GM12878 (cell line): ENCODE measurements at regions not wholly inside any gene's neighbourhood (a gene's known extent, or its start where the extent isn't known, plus 50 kb on each side); places are given as distances from the start of the nearest gene placed in this dataset.

Experiments used
- ATAC-seq: fragments of 200-7000 bp; cut with Tn5 transposase; 3 replicates; pipeline ENCODE4 v1.9.1; 2020; ENCODE audit warnings: mild to moderate bottlenecking, moderate library complexity
- BruUV-seq: library from RNA; stranded (reverse); fragments of 400-500 nt; replicated peaks from 2 replicates; lab custom pipeline; 2021; lab: Mats Ljungman, UMichigan
- CTCF ChIA-PET: fragments of 300-600 bp; sonication (Branson Sonifier 250); formaldehyde crosslinking; extraction: SDS; loops from one replicate; lab custom pipeline; 2021; ENCODE audit warnings: inconsistent platforms; lab: Yijun Ruan, JAX
- POLR2A ChIA-PET: fragments of 350-600 bp; formaldehyde crosslinking; extraction: SDS; loops from one replicate; lab custom pipeline; 2021; ENCODE audit warnings: inconsistent platforms; lab: Charles Lee
- RAD21 ChIA-PET: fragments of 300-600 bp; sonication (Branson Sonifier 250); formaldehyde crosslinking; loops from one replicate; lab custom pipeline; 2023; ENCODE audit warnings: antibody characterized with exemption; ENCODE audit not compliant: unreplicated experiment; lab: Charles Lee
- SMC1A ChIA-PET: fragments of 300-600 bp; sonication (Branson Sonifier 250); formaldehyde crosslinking; loops from one replicate; lab custom pipeline; 2023; ENCODE audit not compliant: unreplicated experiment, uncharacterized antibody; lab: Charles Lee
- DNase-seq: peaks from one replicate; pipeline ENCODE4 v3.0.0-alpha.2; 2011; ENCODE audit warnings: low read depth, low spot score
- FAIRE-seq: peaks from 3 replicates; lab custom pipeline; 2011; peaks lifted over from hg19 to GRCh38; lab: Jason Lieb, UNC
- H2AFZ ChIP-seq: 2 replicates; pipeline ENCODE4 v1.6.0; 2011; ENCODE audit warnings: low read depth, low read length, control low read depth; ENCODE audit not compliant: control insufficient read depth
- H3K27ac ChIP-seq: 2 replicates; pipeline ENCODE4 v1.5.1; 2011; ENCODE audit warnings: control low read depth; ENCODE audit not compliant: control insufficient read depth, insufficient read depth
- H3K27me3 ChIP-seq, 2 experiments: replicated peaks in 1 of 2; 2 replicates each; pipeline versions ENCODE4 v1.6.0 to v1.6.1; 2011; ENCODE audit warnings: low read length in 1 of 2; ENCODE audit not compliant: control insufficient read depth in 2 of 2, insufficient read depth in 2 of 2
- H3K36me3 ChIP-seq, 2 experiments: 2 replicates each; pipeline ENCODE4 v1.5.1; 2011; ENCODE audit warnings: low read length in 1 of 2; ENCODE audit not compliant: control insufficient read depth in 2 of 2, insufficient read depth in 2 of 2
- H3K4me1 ChIP-seq: 2 replicates; pipeline ENCODE4 v1.6.1; 2011; ENCODE audit warnings: mild to moderate bottlenecking, low read length, moderate library complexity, mixed read lengths; ENCODE audit not compliant: control insufficient read depth, insufficient read depth
- H3K4me2 ChIP-seq: 2 replicates; pipeline ENCODE4 v1.6.0; 2011; ENCODE audit warnings: control low read depth; ENCODE audit not compliant: control insufficient read depth, insufficient read depth
- H3K4me3 ChIP-seq: fragments of 200-600 bp; sonication (generic); 2 replicates; pipeline ENCODE4 v1.5.1; 2016
- H3K79me2 ChIP-seq: 2 replicates; pipeline ENCODE4 v1.6.0; 2011; ENCODE audit warnings: low read length; ENCODE audit not compliant: control insufficient read depth, insufficient read depth
- H3K9ac ChIP-seq: 2 replicates; pipeline ENCODE4 v1.8.0; 2011; ENCODE audit warnings: low read length, control low read depth, mixed read lengths; ENCODE audit not compliant: control insufficient read depth, insufficient read depth
- H3K9me3 ChIP-seq: replicated peaks from 3 replicates; pipeline ENCODE4 v1.5.1; 2011; ENCODE audit warnings: mild to moderate bottlenecking, low read length; ENCODE audit not compliant: control insufficient read depth, insufficient read depth
- H4K20me1 ChIP-seq: 2 replicates; pipeline ENCODE4 v1.6.0; 2011; ENCODE audit not compliant: control insufficient read depth, insufficient read depth
- ATF7 ChIP-seq: fragments of 450-650 bp; IDR thresholded peaks from 2 replicates; pipeline ENCODE4 v1.6.1; 2016; ENCODE audit warnings: low read depth, mild to moderate bottlenecking
- CHD2 ChIP-seq: IDR thresholded peaks from 2 replicates; pipeline ENCODE4 v1.6.1; 2011; ENCODE audit warnings: low read depth, low read length, improper control_type of control experiment, borderline replicate concordance
- ETV6 ChIP-seq, 2 experiments: fragments of 450-650 bp in 1 of 2; IDR thresholded peaks in 1 of 2; conservative IDR thresholded peaks in 1 of 2; 2 replicates each; pipeline ENCODE4 v1.6.1; 2014; ENCODE audit warnings: antibody characterized with exemption in 1 of 2, borderline replicate concordance in 1 of 2, low read depth in 1 of 2, mild to moderate bottlenecking in 1 of 2, moderate library complexity in 1 of 2
- GATAD2B ChIP-seq: fragments of 450-650 bp; conservative IDR thresholded peaks from 2 replicates; pipeline ENCODE4 v1.6.1; 2017; ENCODE audit warnings: low read depth, mild to moderate bottlenecking, moderate library complexity
- HDGF ChIP-seq: fragments of 450-650 bp; IDR thresholded peaks from 2 replicates; pipeline ENCODE4 v1.6.1; 2016; ENCODE audit warnings: antibody characterized with exemption
- IKZF1 ChIP-seq: fragments of 450-650 bp; conservative IDR thresholded peaks from 2 replicates; pipeline ENCODE4 v1.6.1; 2017; ENCODE audit warnings: antibody characterized with exemption, mild to moderate bottlenecking
- IRF5 ChIP-seq: fragments of 450-650 bp; IDR thresholded peaks from 2 replicates; pipeline ENCODE4 v1.6.1; 2017; ENCODE audit warnings: borderline replicate concordance
- MEF2A ChIP-seq: IDR thresholded peaks from 2 replicates; pipeline ENCODE4 v1.6.1; 2011; ENCODE audit warnings: low read depth, mild to moderate bottlenecking, low read length, moderate library complexity; ENCODE audit not compliant: insufficient read depth
- MYB ChIP-seq: fragments of 150-350 bp; IDR thresholded peaks from 2 replicates; pipeline ENCODE4 v1.6.1; 2014; ENCODE audit warnings: mild to moderate bottlenecking, low read depth, low read length, borderline replicate concordance
- NBN ChIP-seq: fragments of 450-650 bp; IDR thresholded peaks from 2 replicates; pipeline ENCODE4 v1.6.1; 2016
- SMARCA5 ChIP-seq: fragments of 450-650 bp; IDR thresholded peaks from 2 replicates; pipeline ENCODE4 v1.6.1; 2017; ENCODE audit warnings: mild to moderate bottlenecking
- SP1 ChIP-seq: IDR thresholded peaks from one replicate; pipeline ENCODE4 v1.6.1; 2011; ENCODE audit warnings: low read depth, low read length
- TCF12 ChIP-seq: IDR thresholded peaks from 2 replicates; pipeline ENCODE4 v1.6.1; 2011; ENCODE audit warnings: low read depth, mild to moderate bottlenecking, low read length
- TCF7 ChIP-seq: IDR thresholded peaks from 2 replicates; pipeline ENCODE4 v1.6.1; 2014; ENCODE audit warnings: antibody characterized with exemption, borderline replicate concordance
- ZBED1 ChIP-seq: IDR thresholded peaks from 2 replicates; pipeline ENCODE4 v1.6.1; 2016; ENCODE audit warnings: borderline replicate concordance
- ZNF24 ChIP-seq: fragments of 450-650 bp; IDR thresholded peaks from 2 replicates; pipeline ENCODE4 v1.6.1; 2017; ENCODE audit warnings: antibody characterized with exemption, mild to moderate bottlenecking
- WGBS: methylation state at CpG from one replicate; pipeline ENCODE4 v1.1.6; 2016; ENCODE audit warnings: low lambda C conversion rate; ENCODE audit not compliant: insufficient replicate concordance, insufficient coverage; ENCODE audit errors: missing lambda C conversion rate; 5-methylcytosine and 5-hydroxymethylcytosine counted together
- in situ Hi-C: fragments of 300-500 bp; cut with MboI; formaldehyde crosslinking; loops from 9 replicates; pipeline ENCODE4 v1.14.3; 2018; ENCODE audit warnings: mixed read lengths
- intact Hi-C: fragments of 100-400 bp; cut with micrococcal nuclease; formaldehyde crosslinking; loops from one replicate; pipeline ENCODE4 v1.14.2; 2022; ENCODE audit not compliant: unreplicated experiment

GRCh38 chr13:89204435-89204834 lies 1533.3 kb downstream of the SLITRK5 start:
- RAD21 ChIA-PET = no interaction called here
- SMC1A ChIA-PET = no interaction called here
- FAIRE-seq (no peak), ATAC-seq (no peak), DNase-seq (no peak)
- in situ Hi-C loops (no loop called here), intact Hi-C loops (no loop called here)
- CTCF ChIA-PET = no interaction called here
- Histone ChIP-seq H2AFZ (no peak overlapping the region), H3K4me2 (no peak overlapping the region), H3K27ac (no peak overlapping the region), H3K4me3 (no peak overlapping the region), H3K9ac (no peak overlapping the region), H3K4me1 (no peaks in the 10 kb centered on the region), H3K27me3 (no peaks in the 10 kb centered on the region), H3K9me3 (no peaks in the 10 kb centered on the region), H4K20me1 (no peaks in the 10 kb centered on the region), H3K79me2 (no peaks in the 10 kb centered on the region), H3K36me3 (no peaks in the 10 kb centered on the region)
- POLR2A ChIA-PET = no interaction called here
- BruUV-seq = no TSS peak
- WGBS = 0% methylated on average over 1 of the region's 1 CpG
- TF ChIP-seq ZNF24 (no peak), TCF7 (no peak), MEF2A (no peak), GATAD2B (no peak), CHD2 (no peak), IRF5 (no peak), ATF7 (no peak), SP1 (no peak), MYB (no peak), SMARCA5 (no peak), TCF12 (no peak), ZBED1 (no peak), IKZF1 (no peak), HDGF (no peak), ETV6 (conservative IDR thresholded peaks at IDR 0.05 in 1 of 2, IDR thresholded peaks at IDR 0.05 in 1 of 2; ENCODE audit: borderline replicate concordance in 1 of 2, low read depth in 1 of 2) (no peak), NBN (no peak)
